NOMO-1 treated with dmso at 0.1 percent for 144 hours (cell line): ENCODE measurements at regions not wholly inside any gene's neighbourhood (a gene's known extent, or its start where the extent isn't known, plus 50 kb on each side); places are given as distances from the start of the nearest gene placed in this dataset.
A peak's percentile ranks its signal among the peaks of the same experiment; 100 is the strongest.
"Not testable (repeated sequence)": the region's sequence is repeated elsewhere in the genome, so short reads cannot be mapped to it uniquely, and the experiment has no call there.

Experiments
- DNase-seq: peaks from one replicate; lab custom pipeline; 2025; ENCODE audit not compliant: unreplicated experiment; lab: John Stamatoyannopoulos, UW

GRCh38 chr2:207321514-207321913 lies 155.8 kb upstream of the KLF7 start:
- DNase-seq = no peak

DNA sequence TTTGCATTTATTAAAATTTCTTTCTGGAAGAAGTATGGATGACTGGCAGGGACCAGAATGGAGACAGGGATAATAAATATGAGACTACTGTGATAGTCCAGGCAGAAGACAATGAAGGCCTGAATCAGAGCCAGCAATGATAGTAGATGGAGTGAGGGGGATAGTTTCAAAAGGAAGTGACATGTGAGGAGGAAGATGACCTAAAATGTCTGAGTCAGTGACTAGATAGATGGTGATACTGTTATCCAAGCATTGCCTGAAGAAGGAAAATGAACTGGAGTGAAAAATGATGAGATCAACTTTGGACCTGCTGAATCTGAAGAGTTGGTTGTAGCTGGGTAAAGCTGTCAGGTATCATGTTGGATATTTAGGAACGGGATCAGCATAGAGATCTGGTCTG lies 158.3 kb upstream of the KLF7 start:
- DNase-seq = no peak

- no peak for DNase-seq
Measured at GRCh38 chr2:207327513-207327912, 161.8 kb upstream of the KLF7 start.

GRCh38 chr2:207328944-207329386 lies 163.2 kb upstream of the KLF7 start:
- no peak for DNase-seq

GRCh38 chr2:207330912-207331311 lies 165.2 kb upstream of the KLF7 start:
- no peak for DNase-seq

- DNase-seq = no peak
Measured at GRCh38 chr2:207331674-207332073, 165.9 kb upstream of the KLF7 start.

DNA sequence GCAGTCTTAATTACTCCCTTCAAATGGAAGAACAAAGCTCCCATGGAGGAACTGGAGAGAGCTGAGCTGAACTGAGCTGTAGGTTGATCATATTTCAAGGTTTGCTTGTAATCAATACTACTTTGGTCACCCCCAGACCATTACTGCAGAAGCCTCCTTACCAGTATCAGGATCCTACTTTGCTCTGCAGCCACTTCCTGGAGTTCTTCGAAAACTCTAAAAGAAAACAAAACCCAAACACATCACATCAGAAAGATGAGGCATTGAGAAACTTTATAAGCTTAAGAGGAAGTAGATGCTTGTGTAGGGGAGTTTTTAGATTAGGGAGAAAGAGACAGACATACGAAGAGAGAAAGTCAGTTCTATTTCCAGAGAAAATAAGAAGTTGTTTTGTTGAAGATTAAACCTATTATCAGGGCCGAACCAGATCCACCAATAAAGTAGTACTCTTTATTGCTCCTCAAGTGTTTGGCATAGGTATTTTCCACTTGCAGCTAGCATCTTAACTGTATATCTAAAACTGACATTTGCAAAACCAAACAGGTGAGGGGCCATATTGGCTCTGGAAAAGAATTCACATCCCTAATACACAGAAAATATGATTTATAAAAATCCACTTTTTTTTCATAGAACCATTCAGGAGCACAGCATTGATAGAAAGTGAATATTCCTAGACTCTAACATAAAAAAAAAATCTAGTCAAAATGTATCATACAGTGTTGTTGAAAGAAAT lies 166.9 kb upstream of the KLF7 start:
- DNase-seq = peak; percentile 36

- no peak for DNase-seq
Measured at GRCh38 chr2:207333599-207334300, 168.0 kb upstream of the KLF7 start.

DNA sequence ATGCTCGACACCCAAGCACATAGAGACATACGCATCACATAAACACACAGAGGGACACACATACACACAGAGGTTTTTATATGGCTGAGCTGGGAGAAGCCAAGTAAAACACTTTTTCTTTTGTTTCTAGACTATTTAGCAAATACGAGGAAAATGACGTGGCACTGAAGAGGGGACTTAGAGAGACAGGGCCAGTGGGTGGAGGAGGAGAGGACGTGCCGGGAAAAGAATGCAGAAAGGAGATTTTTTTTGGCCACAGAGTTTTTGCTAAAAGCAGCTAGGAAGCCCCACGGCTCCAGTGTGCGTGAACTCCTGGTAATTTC lies 168.5 kb upstream of the KLF7 start:
- no peak for DNase-seq

DNA sequence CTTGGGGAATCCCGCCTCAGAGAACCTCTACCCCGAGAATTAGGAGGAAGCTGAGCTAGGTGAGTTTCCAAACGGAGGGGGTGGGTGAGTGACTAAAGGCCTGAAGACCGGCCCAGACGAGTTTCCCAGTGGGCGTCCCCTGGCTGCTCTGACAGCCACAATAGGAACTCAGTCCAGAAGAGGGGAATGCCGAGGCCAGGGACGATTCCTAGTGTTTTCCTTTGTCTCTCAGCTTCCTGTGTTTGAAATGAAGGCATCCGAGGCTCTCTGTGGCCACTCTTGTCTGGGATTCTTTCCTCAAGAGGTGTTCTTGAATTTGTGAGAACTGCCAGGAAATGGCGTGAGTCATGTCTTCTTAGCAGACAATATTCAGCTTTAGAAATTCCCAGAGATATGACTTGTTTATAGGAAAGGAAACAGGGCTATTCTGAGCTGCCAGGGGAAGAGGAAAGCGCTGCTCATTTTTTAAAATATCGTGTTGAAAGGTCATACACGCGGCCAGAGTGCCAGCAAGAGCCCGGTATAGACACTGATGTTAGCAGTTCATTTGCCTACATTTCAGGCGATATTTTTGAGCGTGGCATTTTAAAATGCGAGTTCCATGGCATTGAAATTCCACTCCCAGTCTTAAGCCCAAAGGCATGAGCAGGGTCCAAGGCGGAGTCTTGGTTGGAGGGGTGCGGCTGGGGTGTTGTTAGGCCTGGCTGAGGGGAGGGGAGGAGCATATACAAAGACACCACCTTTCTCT lies 169.1 kb upstream of the KLF7 start:
- no peak for DNase-seq

- DNase-seq = no peak
Measured at GRCh38 chr2:207337234-207338219, 171.8 kb upstream of the KLF7 start.

GRCh38 chr2:207338220-207338607 lies 172.5 kb upstream of the KLF7 start:
- DNase-seq = no peak

- DNase-seq = no peak
Measured at GRCh38 chr2:207338610-207339009, 172.9 kb upstream of the KLF7 start.

GRCh38 chr2:207341112-207341750 lies 175.5 kb upstream of the KLF7 start:
- no peak for DNase-seq

- DNase-seq = no peak
Measured at GRCh38 chr2:207341804-207342203, 176.1 kb upstream of the KLF7 start.

DNA sequence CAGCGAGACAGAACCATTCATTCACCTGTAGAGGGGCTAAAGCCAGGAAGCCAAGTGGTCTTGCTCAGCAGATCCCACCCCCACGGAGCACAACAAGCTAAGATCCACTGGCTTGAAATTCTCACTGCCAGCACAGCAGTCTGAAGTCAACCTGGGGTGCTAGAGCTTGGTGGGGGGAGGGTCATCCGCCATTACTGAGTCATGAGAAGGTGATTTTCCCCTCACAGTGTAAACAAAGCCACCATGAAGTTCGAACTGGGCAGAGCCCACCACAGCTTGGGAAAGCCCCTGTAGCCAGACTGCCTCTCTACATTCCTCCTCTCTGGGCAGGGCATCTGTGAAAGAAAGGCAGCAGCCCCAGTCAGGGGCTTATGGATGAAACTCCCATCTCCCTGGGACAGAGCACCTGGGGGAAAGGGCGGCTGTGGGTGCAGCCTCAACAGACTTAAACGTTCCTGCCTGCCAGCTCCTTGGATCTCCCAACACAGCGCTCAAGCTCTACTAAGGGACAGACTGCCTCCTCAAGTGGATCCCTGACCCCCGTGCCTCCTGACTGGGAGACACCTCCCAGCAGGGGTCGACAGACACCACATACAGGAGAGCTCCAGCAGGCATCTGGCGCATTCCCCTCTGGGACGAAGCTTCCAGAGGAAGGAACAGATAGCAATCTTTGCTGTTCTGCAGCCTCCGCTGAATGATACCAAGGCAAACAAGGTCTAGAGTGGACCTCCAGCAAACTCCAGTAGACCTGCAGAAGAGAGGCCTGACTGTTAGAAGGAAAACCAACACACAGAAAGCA lies 179.0 kb upstream of the KLF7 start:
- not testable (repeated sequence) for DNase-seq

DNA sequence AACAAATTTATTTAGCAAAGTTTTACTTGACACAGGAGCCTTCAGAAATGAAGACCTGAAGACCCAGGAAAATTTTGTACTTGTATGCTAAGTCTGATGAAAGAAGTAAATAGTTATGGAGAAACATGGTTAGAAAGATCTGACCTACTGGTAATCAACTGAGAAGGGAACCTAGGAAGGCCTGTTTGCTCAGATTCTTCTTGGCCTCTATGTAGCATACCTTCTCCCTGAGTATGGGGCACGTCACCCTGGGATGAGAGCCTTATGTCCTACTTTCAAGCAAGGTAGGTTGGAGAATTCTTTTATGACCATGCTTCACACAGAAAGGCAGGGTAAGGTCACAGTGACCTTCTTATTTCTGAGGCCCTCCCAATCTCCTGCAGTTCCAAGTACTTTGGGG lies 178.6 kb upstream of the CREB1 start:
- no peak for DNase-seq

DNA sequence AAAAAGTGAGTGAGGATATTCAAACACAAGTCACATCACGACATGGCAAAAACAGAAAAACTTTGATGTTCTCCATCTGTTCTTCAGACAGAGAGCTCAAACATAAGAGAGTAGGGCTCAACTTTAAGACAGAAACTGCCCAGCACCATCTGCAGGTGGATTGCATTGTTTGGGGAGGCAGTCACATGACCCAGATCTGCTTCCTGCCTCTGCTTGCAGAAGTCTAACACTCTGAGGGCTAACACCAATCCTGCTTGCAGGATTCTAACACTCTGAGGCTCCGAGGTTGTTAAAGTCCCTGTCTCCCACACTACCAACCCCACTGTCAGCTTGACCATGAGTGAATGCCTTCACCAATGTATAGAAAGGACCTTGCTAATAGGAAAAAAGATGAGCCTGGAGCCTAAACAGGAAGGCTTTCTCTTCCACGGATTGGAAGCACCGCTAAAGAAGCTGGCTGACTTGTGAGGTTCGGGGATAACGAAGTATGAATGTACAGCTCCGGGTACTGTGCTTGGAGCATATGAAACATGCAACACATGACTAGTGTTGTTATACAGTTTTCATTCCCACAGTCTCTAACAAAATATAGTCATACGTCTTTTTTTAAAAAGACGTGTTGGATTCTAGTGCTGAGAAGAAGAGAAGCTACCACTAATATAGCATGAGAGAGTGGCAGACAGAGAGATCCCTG lies 176.6 kb upstream of the CREB1 start:
- no peak for DNase-seq

DNA sequence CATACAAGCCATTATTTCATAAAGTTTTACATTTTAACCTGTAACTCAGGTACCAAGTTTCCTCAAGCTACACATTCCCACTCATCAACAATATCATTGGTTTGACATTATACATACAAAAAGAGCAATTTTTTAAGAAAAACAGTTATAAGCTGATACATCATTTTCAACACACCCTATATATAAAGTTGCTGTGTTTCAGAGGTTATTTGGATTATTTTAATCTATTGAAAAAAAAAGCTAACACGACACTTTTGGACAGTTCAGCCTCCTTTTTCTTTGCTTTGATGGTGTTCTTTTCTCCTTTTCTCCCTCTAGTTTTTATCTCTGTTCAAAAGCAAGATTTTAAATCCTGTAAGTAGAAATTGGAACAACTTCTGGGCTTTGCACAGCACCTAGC lies 175.9 kb upstream of the CREB1 start:
- no peak for DNase-seq
